G401.6 (cell line): ENCODE measurements at regions not wholly inside any gene's neighbourhood (a gene's known extent, or its start where the extent isn't known, plus 50 kb on each side); places are given as distances from the start of the nearest gene placed in this dataset.
"Not testable (repeated sequence)": the region's sequence is repeated elsewhere in the genome, so short reads cannot be mapped to it uniquely, and the experiment has no call there.

Experiments used
- FAIRE-seq: peaks from 2 replicates; lab custom pipeline; 2012; peaks lifted over from hg19 to GRCh38; lab: Jason Lieb, UNC

- no peak for FAIRE-seq
Measured at GRCh38 chr3:157920822-157921700, 185.2 kb downstream of the SHOX2 start.

- no peak for FAIRE-seq
Measured at GRCh38 chr3:157919319-157919887, 186.8 kb downstream of the SHOX2 start.

GRCh38 chr3:157918402-157918801 lies 187.8 kb downstream of the SHOX2 start:
- no peak for FAIRE-seq

- FAIRE-seq = no peak
Measured at GRCh38 chr3:157916672-157917071, 189.5 kb downstream of the SHOX2 start.

GRCh38 chr3:157914882-157915281 lies 191.3 kb downstream of the SHOX2 start:
- no peak for FAIRE-seq

- no peak for FAIRE-seq
Measured at GRCh38 chr3:157913741-157914150, 192.5 kb downstream of the SHOX2 start.

DNA sequence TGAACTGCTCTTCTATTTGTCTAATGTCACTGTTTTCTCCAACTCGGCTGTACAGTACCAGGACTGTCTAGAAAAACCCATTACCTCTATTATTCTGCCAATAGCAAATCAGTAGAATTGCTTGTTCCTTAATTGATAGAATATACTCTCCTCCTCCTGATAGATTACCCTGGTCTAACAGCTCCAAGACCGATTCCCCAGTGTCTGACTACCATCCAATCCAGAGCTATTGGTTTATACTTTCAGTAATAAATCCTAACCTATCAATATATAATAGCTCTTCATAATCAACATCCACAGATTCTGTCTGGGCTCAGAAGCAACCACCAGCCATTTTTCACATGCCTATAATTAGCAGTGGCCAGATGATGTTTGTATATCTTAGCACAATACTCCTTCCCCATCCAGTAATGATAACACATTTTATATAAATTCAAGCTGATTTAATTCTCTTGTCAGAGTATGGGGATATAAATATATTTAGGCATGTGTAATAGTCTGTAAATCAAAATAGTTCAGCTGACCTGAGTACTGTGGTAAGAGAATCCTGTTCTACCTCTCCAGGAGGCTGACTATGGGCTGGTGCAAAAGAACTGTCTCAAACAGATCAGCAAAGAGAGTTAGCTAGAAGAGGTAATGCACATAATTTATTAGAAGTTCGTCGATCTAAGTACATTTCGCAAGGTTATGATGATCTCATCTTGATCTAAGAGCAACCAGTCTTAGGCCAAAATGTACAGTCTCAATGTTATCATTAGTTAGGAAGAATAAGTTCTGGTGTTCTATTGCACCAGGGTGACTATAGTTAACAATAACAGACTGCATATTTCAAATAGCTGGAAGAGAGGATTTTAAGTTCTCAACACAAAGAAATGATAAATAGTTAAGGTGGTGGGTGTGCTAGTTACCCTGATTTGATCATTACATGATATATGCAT lies 193.4 kb downstream of the SHOX2 start:
- FAIRE-seq = no peak

DNA sequence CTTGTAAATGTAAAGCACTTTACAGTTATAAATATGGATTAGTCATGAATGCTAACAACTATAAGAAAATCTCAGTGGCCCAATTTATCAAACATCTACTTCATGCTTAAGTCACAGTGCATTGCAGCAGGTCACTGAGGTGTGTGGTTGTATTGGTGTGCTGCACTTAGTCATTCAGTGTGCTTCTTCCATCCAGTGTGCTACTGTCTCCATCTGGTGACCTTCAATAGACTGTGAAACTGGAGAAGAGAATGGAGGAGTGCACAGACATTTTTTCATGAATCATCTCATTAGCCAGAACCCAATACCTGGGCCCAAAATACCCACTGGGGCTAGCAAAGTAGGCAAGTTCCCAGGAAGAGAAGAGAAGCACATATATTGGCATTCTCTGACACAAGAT lies 199.6 kb downstream of the SHOX2 start:
- no peak for FAIRE-seq

DNA sequence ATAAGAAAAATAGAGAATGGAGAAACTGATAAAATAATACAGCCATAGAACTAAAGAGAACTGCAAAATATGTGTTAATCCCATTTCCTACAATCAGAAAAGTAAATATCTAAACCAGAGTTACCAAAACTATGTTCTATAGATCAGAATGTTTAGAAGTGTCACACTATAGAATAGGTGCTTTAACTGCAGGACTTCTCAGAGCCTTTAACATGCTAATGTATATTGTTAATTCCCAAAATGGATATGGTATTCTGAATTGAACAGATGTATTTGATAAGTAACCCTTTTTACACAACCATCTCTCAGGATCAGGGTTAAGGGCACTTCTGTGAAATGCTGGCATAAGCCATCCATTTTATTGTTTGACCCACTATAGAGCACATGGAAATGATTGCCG lies 200.3 kb downstream of the SHOX2 start:
- FAIRE-seq = no peak

DNA sequence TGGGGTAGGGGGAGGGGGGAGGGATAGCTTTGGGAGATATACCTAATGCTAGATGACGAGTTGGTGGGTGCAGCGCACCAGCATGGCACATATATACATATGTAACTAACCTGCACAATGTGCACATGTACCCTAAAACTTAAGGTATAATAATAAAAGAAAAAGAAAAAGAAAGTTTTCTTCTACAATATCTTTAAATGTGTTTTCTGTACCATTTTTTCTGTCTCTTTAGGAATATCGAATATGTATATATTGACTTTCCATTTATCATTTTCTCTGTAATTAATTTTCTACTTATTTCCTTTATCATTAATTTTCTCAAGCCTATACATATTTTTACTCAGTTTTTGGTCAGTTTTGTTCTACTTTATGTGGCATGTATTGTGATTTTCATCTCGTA lies 203.5 kb downstream of the SHOX2 start:
- not testable (repeated sequence) for FAIRE-seq

DNA sequence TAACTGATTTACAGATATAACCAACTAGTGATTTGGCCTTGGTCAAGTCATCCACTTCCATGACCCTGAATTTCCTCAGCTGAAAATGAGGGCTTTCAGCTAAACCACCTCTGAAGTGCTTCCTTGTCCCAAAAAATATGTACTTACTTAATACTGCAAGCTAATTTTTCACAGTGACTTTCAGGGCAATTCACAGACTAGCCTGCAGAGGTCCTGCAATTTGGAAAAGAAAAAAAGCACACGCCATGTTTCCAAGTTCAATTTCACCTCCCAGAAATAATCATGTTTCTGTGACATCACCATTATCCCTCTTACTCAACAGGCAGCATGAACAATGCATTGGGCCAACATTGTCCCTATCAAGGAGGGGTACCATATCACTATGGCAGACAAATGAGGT lies 218.2 kb downstream of the SHOX2 start:
- no peak for FAIRE-seq

- no peak for FAIRE-seq
Measured at GRCh38 chr3:157876556-157876955, 229.7 kb downstream of the SHOX2 start.

DNA sequence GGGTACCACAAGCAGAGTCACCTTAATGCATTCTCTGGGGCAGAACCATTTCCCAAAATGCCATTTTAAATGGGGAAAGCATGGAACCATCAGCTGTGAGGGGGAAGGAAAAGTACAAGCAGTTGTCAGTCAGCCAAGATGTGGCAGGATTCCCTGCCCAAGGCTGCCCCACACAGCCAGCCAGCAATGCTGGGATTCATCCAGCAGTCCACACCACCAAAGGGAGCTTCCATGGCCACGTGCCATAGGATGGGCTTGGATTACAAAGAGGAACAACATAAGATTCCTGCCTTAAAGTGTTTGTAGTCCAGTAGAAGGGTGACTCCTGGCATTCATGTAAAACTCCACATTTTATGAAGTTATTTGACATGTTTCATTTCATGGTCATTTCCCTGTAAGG lies 233.3 kb downstream of the SHOX2 start:
- FAIRE-seq = no peak

- no peak for FAIRE-seq
Measured at GRCh38 chr3:157871838-157872460, 234.3 kb downstream of the SHOX2 start.

GRCh38 chr3:157871248-157871647 lies 235.0 kb downstream of the SHOX2 start:
- FAIRE-seq = no peak

GRCh38 chr3:157868946-157869345 lies 237.3 kb downstream of the SHOX2 start:
- FAIRE-seq = no peak

DNA sequence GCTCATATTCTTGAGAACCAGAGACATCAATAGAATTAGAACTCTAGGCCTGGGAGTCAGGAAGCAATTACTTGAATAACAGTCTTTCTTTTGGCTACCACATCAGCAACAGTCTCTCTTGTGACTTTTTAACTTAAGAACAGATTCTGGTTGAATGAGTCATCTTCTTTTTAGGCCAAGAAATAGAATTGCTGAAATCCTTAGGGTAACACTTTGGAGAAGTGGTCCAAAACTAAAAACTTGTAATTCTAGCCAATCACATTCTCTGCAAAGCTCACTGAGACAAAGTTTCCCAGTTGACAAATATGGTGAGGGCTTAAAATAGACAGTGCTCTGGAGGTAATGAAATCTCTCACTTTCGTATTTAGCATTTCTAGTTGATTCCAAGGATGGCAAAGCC lies 238.0 kb downstream of the SHOX2 start:
- no peak for FAIRE-seq

GRCh38 chr3:157865352-157866000 lies 240.7 kb downstream of the SHOX2 start:
- FAIRE-seq = no peak

GRCh38 chr3:157861076-157861765 lies 245.0 kb downstream of the SHOX2 start:
- no peak for FAIRE-seq

DNA sequence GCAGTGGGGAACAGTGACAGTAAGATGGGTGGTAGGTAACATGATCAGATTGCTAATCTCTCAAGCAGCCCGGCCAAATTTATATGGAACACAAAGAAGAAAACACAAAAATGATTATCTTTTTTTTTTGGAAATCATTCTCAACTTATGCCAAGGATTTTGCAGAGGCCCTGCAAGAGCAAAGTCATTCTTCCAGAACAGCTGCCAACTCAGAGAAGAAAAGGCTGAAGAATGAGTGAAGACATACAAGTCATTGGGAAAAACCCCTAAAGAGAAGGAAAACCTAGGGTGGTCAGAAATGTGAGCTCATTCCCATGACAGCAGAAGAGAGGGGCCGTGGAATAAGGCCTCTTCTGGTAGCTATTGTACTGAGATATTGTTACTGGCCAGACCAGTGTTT lies 246.7 kb downstream of the SHOX2 start:
- FAIRE-seq = no peak

- no peak for FAIRE-seq
Measured at GRCh38 chr3:157858821-157859220, 247.4 kb downstream of the SHOX2 start.
